NT2/D1 (cell line): ENCODE measurements at regions not wholly inside any gene's neighbourhood (a gene's known extent, or its start where the extent isn't known, plus 50 kb on each side); places are given as distances from the start of the nearest gene placed in this dataset.

Source experiments
- SUZ12 ChIP-seq: IDR thresholded peaks from 2 replicates; pipeline ENCODE4 v1.6.1; 2011; ENCODE audit not compliant: insufficient read length, insufficient read depth; ENCODE audit errors: extremely low read depth
- YY1 ChIP-seq: IDR thresholded peaks from 2 replicates; pipeline ENCODE4 v1.6.1; 2011; ENCODE audit not compliant: insufficient read length, insufficient read depth
- ZNF274 ChIP-seq: IDR thresholded peaks from 2 replicates; pipeline ENCODE4 v1.6.1; 2011; ENCODE audit warnings: mild to moderate bottlenecking, low read depth, low read length

DNA sequence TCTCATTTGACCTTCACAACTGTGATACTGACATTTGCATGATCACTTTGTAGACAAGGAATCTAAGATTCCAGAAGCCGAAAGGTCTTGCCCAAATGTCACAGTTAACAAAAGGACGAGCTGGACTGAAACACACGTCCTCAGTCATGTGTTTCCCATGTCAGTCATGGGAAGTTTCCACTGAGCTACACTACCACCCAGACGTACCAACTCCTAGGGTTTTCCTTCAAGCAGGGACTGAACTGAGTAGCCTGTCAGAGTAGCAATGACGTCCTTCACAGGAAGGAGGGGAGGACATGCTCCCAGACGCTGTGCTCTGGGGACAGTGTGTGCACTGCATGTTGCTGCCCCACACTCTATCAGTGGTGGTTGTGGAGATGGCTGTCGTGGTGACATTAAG lies 215.8 kb upstream of the SMLR1 start:
- TF ChIP-seq ZNF274 (no peak), YY1 (no peak), SUZ12 (no peak)
